Calu3 (cell line): ENCODE measurements at regions not wholly inside any gene's neighbourhood (a gene's known extent, or its start where the extent isn't known, plus 50 kb on each side); places are given as distances from the start of the nearest gene placed in this dataset.

Experiments used
- BruUV-seq: library from RNA; stranded (reverse); fragments of 400-500 nt; replicated peaks from 2 replicates; lab custom pipeline; 2021; lab: Mats Ljungman, UMichigan
- CTCF ChIA-PET: fragments of 300-600 bp; sonication (Branson Sonifier 250); formaldehyde crosslinking; loops from one replicate; lab custom pipeline; 2022; ENCODE audit warnings: antibody characterized with exemption; lab: Charles Lee
- DNase-seq: peaks from one replicate; pipeline ENCODE4 v3.0.0; 2022
- H3K27ac Mint-ChIP-seq: one replicate; pipeline ENCODE4 v1.8.0; 2022; ENCODE audit warnings: mixed read lengths; ENCODE audit not compliant: unreplicated experiment
- H3K27me3 Mint-ChIP-seq: one replicate; pipeline ENCODE4 v1.8.0; 2022; ENCODE audit warnings: mixed read lengths; ENCODE audit not compliant: unreplicated experiment
- H3K36me3 Mint-ChIP-seq: one replicate; pipeline ENCODE4 v1.8.0; 2022; ENCODE audit warnings: mild to moderate bottlenecking, moderate library complexity, mixed read lengths; ENCODE audit not compliant: insufficient read depth, unreplicated experiment
- H3K4me1 Mint-ChIP-seq: one replicate; pipeline ENCODE4 v1.8.0; 2022; ENCODE audit warnings: mild to moderate bottlenecking, low read depth, mixed read lengths; ENCODE audit not compliant: unreplicated experiment
- H3K4me3 Mint-ChIP-seq: one replicate; pipeline ENCODE4 v1.8.0; 2022; ENCODE audit warnings: mild to moderate bottlenecking, low read depth, moderate library complexity, mixed read lengths; ENCODE audit not compliant: unreplicated experiment
- H3K9me3 Mint-ChIP-seq: one replicate; pipeline ENCODE4 v1.8.0; 2022; ENCODE audit warnings: low read depth, mixed read lengths; ENCODE audit not compliant: unreplicated experiment
- CTCF ChIP-seq: fragments of 200-600 bp; IDR thresholded peaks from one replicate; pipeline ENCODE4 v1.8.0; 2022; ENCODE audit warnings: antibody characterized with exemption; ENCODE audit not compliant: unreplicated experiment
- intact Hi-C: fragments of 100-400 bp; cut with micrococcal nuclease; formaldehyde crosslinking; loops from one replicate; pipeline ENCODE4 v1.10.0; 2022; ENCODE audit not compliant: unreplicated experiment

- TF ChIP-seq CTCF = peak; percentile 18
- no peaks in the 10 kb centered on the region for H3K36me3 Mint-ChIP-seq
- H3K9me3 Mint-ChIP-seq = no peaks in the 10 kb centered on the region
- DNase-seq = peak; percentile 6
- no peaks in the 10 kb centered on the region for H3K27me3 Mint-ChIP-seq
- no peak overlapping the region for H3K4me3 Mint-ChIP-seq
- CTCF ChIA-PET = no interaction called here
- no peak overlapping the region for H3K27ac Mint-ChIP-seq
- intact Hi-C loops = no loop called here
- no TSS peak for BruUV-seq
- H3K4me1 Mint-ChIP-seq = no peaks in the 10 kb centered on the region
Measured at GRCh38 chr9:581673-582497, 259.6 kb upstream of the DMRT1 start.

GRCh38 chr9:582775-583174, 258.7 kb upstream of the DMRT1 start:
- Mint-ChIP-seq H3K27me3 (no peaks in the 10 kb centered on the region), H3K4me3 (no peak overlapping the region), H3K4me1 (no peaks in the 10 kb centered on the region), H3K9me3 (no peaks in the 10 kb centered on the region), H3K36me3 (no peaks in the 10 kb centered on the region), H3K27ac (no peak overlapping the region)
- TF ChIP-seq CTCF = no peak
- no peak for DNase-seq
- intact Hi-C loops = no loop called here
- CTCF ChIA-PET = no interaction called here
- BruUV-seq = no TSS peak

GRCh38 chr9:587527-587926, 254.0 kb upstream of the DMRT1 start:
- no peak for TF ChIP-seq CTCF
- CTCF ChIA-PET = no interaction called here
- BruUV-seq = no TSS peak
- no peak overlapping the region for H3K27ac Mint-ChIP-seq
- no peaks in the 10 kb centered on the region for H3K36me3 Mint-ChIP-seq
- no peak overlapping the region for H3K4me3 Mint-ChIP-seq
- intact Hi-C loops = no loop called here
- no peak for DNase-seq
- peaks cover 29% of the 10 kb centered on the region for H3K4me1 Mint-ChIP-seq
- H3K9me3 Mint-ChIP-seq = no peaks in the 10 kb centered on the region
- no peaks in the 10 kb centered on the region for H3K27me3 Mint-ChIP-seq

GRCh38 chr9:588981-589380, 252.5 kb upstream of the DMRT1 start:
- DNase-seq = no peak
- Mint-ChIP-seq H3K27me3 (no peaks in the 10 kb centered on the region), H3K27ac (peak overlapping the region; percentile 9), H3K4me1 (peaks cover 29% of the 10 kb centered on the region), H3K36me3 (no peaks in the 10 kb centered on the region), H3K9me3 (no peaks in the 10 kb centered on the region), H3K4me3 (no peak overlapping the region)
- intact Hi-C loops = no loop called here
- BruUV-seq = no TSS peak
- CTCF ChIA-PET = no interaction called here
- TF ChIP-seq CTCF = no peak
